IPS DF 19.7 (cell line): ENCODE measurements at regions not wholly inside any gene's neighbourhood (a gene's known extent, or its start where the extent isn't known, plus 50 kb on each side); places are given as distances from the start of the nearest gene placed in this dataset.

Experiments
- DNase-seq: peaks from one replicate; pipeline ENCODE4 v3.0.0-alpha.2; 2013; ENCODE audit warnings: low read depth, low spot score

DNA sequence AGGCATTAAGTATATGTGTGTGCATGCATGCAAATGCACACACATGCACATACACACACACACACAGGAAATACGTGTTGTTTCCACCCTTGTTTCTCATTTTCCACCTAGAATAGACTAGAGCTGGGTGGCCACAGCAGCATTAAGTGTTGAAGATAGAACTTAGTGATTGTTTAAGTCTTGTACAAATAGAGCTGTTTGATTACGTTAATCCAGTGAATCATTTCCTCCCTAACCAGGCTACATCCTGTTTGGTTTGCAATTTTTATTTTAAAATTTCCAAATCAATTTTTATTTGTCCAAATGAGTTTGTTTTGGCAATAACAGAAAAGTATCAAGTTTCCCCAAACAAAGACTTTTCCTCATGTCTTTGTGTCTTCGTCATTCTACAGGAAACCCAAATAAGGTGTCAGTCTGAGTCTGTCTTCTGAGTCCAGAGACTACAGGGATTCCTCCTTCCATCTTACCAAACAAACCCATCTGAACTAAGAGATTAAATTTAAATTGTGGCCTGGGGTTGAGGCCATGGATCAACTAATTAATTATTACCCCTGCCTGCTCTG lies 74.6 kb upstream of the GALNT5 start:
- DNase-seq: no peak

DNA sequence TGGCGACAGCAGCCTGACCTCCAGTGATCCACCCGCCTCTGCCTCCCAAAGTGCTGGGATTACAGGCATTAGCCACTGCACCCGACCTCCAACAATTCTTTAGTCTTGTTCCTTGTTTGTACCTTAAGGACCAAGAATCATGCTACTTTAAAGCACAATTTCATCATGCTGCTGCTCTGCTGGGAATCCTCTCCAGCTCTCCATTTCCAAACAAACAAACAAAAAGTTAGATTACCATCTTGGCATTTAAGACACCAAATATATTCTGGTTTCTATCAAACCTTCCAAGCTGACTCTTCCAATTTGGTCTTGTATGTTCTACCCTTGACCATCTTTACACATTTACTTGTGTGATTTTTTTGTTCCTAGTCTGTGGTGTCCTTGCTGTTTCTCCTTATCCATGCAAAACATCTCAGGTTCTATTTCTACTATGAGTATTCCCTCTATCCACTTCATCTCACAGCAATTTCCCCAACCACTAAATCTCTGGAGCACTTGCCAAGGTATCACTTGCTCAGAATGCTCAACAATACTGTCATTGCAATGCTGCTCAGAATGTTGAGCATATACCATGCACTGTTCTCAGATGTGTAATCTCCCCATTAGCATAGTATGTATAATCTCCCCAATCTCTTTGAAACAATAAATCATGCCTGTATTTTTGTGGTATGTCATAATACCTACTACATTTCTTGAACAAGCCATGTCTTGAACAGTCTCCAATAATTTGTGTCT lies 73.2 kb upstream of the GALNT5 start:
- no peak for DNase-seq

DNA sequence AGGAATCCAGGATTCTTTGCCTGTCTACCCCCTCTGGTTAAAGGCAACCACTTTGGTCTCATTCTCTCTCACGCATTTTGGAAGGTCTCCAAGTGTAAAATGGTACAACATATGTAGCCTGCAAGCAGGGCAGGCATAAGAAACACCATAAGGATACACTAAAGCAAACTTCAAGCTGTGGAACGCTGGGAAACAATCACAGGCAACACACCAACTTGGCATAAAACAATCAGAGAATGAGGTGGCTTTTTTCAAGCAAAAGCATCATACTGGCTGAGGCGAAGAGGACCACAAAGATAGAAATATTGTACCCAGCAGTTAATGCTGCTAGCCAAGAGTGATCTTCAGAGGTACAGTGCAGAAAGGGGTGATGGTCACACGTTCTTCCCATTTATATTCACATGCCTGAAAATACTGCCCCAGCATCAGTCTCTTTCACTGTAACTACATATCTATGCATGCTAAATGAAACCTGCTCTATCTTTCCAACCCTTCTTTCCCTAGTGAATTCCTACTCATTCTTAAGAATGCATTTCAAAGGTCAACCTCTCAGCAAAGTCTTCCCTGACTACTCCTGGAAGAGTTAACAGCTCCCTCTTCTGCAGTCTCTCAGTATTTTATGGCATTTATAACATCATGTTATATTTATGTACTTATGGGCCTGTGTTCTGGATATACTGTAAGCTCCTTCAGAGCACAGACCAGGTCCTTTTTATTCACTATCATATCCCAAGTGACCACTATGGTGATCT lies 71.9 kb upstream of the GALNT5 start:
- DNase-seq: no peak

DNA sequence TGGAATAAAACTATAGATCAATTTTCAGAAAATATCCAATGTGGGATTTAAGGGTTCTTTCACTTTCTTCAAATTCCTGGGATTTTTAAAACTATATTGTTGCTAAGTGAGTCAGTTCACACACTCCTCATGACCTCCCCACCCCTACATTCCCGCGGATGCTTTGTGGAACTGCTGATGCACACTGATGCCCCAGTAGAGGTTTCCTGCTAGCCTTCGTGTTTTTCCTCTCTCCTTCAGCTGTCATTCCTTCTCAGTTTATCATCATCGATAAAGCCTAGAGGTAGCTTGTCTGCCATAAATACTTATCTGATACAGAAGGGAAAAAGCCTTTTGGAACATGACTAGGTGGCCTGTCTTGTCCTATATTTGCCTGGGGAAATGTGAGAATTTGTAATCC lies 67.4 kb upstream of the GALNT5 start:
- no peak for DNase-seq

DNA sequence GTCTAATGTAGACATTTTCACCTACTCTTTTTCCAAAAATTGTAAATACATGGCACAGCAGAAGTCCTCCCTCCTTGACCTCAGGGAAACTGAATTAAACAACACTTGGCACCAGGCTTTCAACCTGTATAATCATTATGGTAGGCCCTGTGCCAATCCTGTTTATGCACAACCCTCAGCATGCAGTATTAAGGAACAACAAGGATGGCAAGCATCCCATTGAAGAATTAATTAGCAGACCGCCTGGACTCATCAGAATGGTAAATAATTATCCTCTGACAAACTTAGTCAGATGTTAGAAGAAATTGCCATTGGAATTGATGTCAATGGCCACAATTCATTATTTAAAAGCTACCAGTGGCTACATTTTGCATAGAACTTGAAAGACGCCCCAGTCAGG lies 66.3 kb upstream of the GALNT5 start:
- no peak for DNase-seq

DNA sequence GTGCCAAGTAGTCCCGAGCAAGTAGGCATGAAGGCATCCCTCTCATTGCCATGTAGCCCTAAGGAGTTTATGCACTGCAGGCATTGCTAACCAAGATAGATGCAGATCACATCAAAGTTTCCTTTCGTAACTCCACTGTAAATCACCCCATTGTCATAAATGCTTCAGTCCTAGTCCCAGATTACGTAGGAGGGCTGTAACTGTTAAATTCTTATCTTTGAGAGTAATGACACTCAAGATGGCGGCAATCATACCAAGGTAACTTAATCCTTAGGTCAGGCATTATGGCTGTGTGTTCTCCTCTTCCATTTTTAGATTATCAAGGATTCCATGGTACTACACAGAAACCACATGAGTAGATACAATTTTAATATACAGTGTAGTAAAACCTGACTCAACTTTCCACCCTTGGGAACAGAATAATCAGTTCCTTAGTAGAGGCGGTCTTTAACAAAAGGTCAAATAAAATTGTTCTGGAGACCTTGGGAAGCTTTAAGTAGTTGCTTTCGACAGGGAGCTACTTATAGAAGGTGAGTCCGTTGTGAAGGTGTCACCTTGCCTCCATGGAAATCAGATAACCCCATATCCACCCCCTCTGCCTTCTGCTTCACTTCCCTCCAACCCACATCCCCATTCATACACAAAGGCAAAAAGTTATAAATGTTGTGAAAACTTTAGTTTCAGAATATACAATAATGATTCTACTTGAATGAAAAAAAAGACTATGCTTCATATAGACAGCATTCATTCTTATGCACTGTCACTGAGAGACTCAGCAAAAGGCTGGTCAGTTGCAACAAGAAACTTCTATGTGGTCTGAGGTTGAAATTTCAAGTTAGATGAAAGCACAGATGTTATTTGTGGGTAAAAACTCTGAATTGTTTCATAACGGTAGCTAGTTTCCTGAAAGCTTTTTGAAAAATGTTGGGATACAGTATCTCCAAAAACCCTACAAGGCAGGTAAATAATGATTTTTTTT lies 64.8 kb upstream of the GALNT5 start:
- no peak for DNase-seq

DNA sequence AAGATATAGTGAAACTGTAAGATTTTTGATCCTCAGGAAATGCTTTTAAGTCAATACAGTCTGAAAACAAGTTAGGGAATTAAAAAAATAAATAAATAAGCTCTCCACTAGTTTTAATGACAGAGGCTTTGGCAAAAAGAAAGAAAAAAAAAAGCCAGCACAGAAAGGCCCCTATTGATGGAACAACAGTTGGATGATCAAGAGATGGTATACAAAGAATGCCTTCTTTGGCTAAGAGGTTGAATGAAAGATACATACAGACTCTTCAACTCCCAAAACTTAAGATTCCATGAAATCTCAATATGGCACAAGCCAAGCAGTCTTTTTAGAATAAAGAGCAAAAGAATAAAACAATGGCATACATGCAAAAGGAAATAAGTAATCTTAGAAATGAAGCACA lies 64.0 kb upstream of the GALNT5 start:
- DNase-seq: no peak

DNA sequence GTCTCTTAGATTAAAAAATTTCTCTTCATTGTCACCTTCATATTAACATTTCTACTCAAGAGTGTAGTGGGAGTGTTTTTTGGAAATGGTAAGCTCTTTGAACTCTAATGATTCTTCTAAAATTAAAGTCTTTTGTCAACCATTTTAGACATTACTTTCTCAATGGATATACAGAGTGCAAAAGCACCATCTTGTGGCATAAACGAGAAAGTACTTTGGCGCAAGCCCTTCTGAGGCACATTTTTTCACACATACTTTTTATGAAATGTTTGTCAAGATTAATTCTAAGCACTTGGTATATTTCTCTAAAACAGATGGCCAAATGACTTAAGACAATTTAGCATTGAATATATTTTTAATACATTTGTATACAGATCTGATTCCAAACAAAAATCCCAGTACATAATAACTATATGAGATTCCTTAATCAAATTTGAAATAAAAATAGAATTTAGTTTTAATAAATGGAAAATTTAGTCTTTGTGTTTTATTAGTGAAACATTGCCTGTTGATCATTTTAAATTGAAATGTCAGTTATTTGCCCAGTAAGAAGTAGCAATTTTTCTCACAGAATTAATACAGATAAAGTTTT lies 63.3 kb upstream of the GALNT5 start:
- DNase-seq: no peak

DNA sequence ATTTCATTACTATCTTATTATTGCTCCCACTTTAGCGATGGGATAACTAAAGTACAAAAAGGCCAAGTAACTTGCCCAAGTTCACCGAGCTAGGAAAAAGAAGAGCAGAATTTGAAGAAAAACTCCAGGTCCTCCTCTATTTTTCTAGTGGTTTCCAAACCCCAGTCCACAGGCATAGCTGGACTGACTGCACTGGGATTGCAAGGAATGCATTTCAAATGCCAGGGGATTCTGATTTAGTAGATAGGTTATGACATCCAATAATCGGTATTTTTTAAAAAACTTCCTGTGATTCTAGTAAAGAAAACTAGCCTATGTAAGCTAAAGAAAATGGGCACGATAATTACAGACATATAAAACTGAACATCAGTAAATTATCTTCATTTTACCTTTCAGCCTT lies 62.7 kb upstream of the GALNT5 start:
- DNase-seq: no peak

DNA sequence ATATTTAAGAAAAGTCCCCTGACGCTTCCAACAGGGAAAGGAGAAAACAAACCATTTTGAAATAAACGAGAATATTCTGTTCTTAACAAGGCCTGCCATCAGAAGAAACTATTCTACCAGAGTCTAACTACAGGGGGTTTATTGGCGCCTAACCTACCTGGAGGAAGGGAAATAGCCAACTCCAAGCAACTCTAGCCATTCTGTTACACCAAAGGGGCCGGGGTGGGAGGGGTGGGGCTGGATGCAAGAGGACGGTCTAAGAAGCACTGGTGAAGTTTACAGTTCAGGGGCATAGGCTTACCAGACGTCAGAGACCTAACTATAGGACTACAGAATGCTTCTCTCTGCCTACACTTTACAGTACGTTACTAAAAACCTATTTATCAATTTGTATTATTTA lies 60.5 kb upstream of the GALNT5 start:
- no peak for DNase-seq

DNA sequence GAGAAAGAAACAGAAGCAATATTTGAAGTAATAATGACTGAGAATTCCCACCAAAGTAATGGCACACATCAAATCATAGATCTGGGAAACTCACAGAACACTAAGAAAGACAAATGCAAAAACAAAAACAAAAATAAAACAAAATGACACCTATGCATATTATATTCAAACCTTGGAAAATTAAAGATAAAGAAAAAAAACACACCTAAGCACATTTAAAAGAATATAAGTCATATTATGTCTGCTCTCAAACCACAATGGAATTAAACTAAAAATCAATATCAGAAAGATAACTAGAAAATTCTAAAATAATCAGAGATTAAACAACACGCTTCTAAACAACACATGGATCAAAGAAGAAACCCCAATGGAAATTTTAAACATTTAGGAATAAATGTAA lies 59.7 kb upstream of the GALNT5 start:
- DNase-seq: no peak

DNA sequence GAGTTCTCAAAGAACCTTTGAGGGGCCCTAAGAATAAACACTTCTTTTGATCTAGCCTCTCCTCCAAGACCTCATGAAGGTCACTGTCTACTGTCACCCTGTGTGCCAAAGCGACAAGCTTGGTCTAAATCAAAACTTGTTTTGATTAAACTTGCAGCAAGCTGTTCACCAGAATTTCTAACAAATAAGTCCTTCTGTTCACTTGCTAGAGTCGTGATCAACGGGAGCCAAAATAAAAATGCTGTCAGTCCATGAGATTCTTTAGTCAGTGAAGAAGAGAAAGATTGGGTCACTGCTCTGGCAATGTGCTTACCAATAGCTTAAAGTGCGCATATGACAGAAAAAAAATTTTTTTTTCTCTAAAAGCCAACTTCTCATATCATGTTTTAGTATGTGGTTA lies 53.9 kb upstream of the GALNT5 start:
- DNase-seq: no peak

DNA sequence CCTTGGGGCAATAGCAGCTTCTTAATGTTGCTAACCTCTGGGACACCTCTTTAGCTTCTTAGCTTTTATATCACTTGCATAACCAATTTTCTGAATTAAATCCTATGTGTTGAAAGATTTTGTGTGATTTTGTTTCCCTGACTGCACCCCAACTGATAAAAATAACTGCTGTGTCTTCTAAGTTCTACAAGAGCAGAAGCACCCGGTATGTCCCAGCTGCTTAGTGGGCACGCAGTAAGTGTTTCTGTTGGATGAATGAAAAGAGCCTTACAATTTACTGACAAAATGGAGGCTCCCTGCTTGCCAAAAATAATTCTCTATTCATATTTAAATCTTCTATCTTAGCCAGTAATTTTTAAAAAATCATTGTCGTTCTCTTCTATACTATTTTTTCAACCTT lies 53.1 kb upstream of the GALNT5 start:
- DNase-seq: no peak

DNA sequence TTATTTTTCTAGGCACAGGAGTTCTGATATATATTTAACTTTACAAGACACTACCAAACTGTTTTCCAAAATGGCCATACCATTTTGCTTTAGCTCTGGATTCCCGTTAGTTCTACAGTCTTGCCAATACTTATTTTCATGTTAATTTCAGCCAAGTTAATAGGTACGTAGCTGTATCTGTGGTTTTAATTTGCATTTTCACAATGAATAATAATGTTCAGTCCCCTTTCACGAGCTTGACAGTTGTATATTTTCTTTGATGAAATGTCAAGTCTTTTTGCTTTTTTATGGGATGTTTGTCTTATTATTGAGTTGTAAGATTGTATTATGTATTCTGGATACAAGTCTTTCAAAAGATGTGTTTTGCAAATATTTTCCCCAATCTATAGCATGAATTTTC lies 50.6 kb upstream of the GALNT5 start:
- no peak for DNase-seq
